CD14-positive monocyte (primary cell): ENCODE measurements at regions not wholly inside any gene's neighbourhood (a gene's known extent, or its start where the extent isn't known, plus 50 kb on each side); places are given as distances from the start of the nearest gene placed in this dataset.

ENCODE experiments used
- DNase-seq, 3 donors: peaks; one replicate each; pipeline ENCODE4 v3.0.0-alpha.2; 2011 to 2022
- H2AFZ ChIP-seq: 2 replicates; pipeline ENCODE4 v1.6.0; 2012; ENCODE audit warnings: mild to moderate bottlenecking, low read depth, low read length, inconsistent platforms; ENCODE audit not compliant: insufficient read depth, poor library complexity, severe bottlenecking
- H3K27ac ChIP-seq, 2 donors: 1 replicate in 1 of 2; 2 replicates in 1 of 2; pipeline ENCODE4 v1.5.1; 2012 to 2013; ENCODE audit warnings: low read length in 2 of 2, control low read depth in 1 of 2, inconsistent platforms in 1 of 2, low read depth in 1 of 2, mild to moderate bottlenecking in 1 of 2
- H3K27me3 ChIP-seq, 2 donors: one replicate each; pipeline versions ENCODE4 v1.6.0 to v1.6.1; 2011 to 2013; ENCODE audit warnings: low read length in 2 of 2; ENCODE audit not compliant: control insufficient read depth in 2 of 2, insufficient read depth in 2 of 2
- H3K36me3 ChIP-seq, 2 donors: replicated peaks in 1 of 2; 1 replicate in 1 of 2; 2 replicates in 1 of 2; pipeline versions ENCODE4 v1.5.1 to v1.6.1; 2012 to 2013; ENCODE audit warnings: low read length in 2 of 2, control low read depth in 1 of 2, inconsistent platforms in 1 of 2, mild to moderate bottlenecking in 1 of 2; ENCODE audit not compliant: insufficient read depth in 2 of 2, control insufficient read depth in 1 of 2
- H3K4me1 ChIP-seq, 2 donors: 1 replicate in 1 of 2; 2 replicates in 1 of 2; pipeline versions ENCODE4 v1.5.1 to v1.6.1; 2012 to 2013; ENCODE audit warnings: low read length in 2 of 2, control low read depth in 1 of 2, inconsistent platforms in 1 of 2, mild to moderate bottlenecking in 1 of 2, moderate library complexity in 1 of 2; ENCODE audit not compliant: insufficient read depth in 2 of 2, control insufficient read depth in 1 of 2
- H3K4me2 ChIP-seq: replicated peaks from 2 replicates; pipeline ENCODE3; 2012; ENCODE audit warnings: low read length, moderate library complexity, mild to moderate bottlenecking; ENCODE audit not compliant: poor library complexity, severe bottlenecking; ENCODE audit errors: extremely low read depth
- H3K4me3 ChIP-seq, 3 experiments: fragments of 200-600 bp in 1 of 3; sonication (generic) in 1 of 3; replicated peaks in 1 of 3; 1 replicate in 2 of 3; 2 replicates in 1 of 3; pipeline ENCODE4 v1.5.1; 2011 to 2013; ENCODE audit warnings: low read length in 3 of 3, mild to moderate bottlenecking in 3 of 3, control low read depth in 2 of 3, low read depth in 2 of 3, inconsistent platforms in 1 of 3, moderate library complexity in 1 of 3
- H3K79me2 ChIP-seq: 2 replicates; pipeline ENCODE4 v1.6.0; 2012; ENCODE audit warnings: mild to moderate bottlenecking, control low read depth, inconsistent platforms, low read length, moderate library complexity; ENCODE audit not compliant: insufficient read depth
- H3K9ac ChIP-seq: 2 replicates; pipeline ENCODE4 v1.6.0; 2017; ENCODE audit warnings: low read length, mild to moderate bottlenecking; ENCODE audit not compliant: insufficient read depth, poor library complexity, severe bottlenecking
- H3K9me3 ChIP-seq, 2 donors: replicated peaks in 1 of 2; 1 replicate in 1 of 2; 2 replicates in 1 of 2; pipeline versions ENCODE4 v1.5.1 to v1.6.1; 2012 to 2013; ENCODE audit warnings: low read length in 2 of 2, control low read depth in 1 of 2; ENCODE audit not compliant: control insufficient read depth in 1 of 2, insufficient read depth in 1 of 2
- H4K20me1 ChIP-seq: 2 replicates; pipeline ENCODE4 v1.6.0; 2012; ENCODE audit warnings: mild to moderate bottlenecking, low read length, control low read depth, moderate library complexity; ENCODE audit not compliant: insufficient read depth
- H3K27ac Mint-ChIP-seq, 7 donors: one replicate each; pipeline ENCODE4 v1.8.0; 2020; ENCODE audit warnings: mild to moderate bottlenecking in 7 of 7, mixed read lengths in 7 of 7, moderate library complexity in 6 of 7, inconsistent platforms in 2 of 7
- H3K27me3 Mint-ChIP-seq, 3 donors: one replicate each; pipeline ENCODE4 v1.8.0; 2021 to 2022; ENCODE audit warnings: low read depth in 3 of 3, mild to moderate bottlenecking in 3 of 3, mixed read lengths in 3 of 3, moderate library complexity in 3 of 3, inconsistent platforms in 1 of 3
- H3K36me3 Mint-ChIP-seq, 2 donors: one replicate each; pipeline ENCODE4 v1.8.0; 2020; ENCODE audit warnings: mixed read lengths in 2 of 2, inconsistent platforms in 1 of 2, mild to moderate bottlenecking in 1 of 2
- H3K4me1 Mint-ChIP-seq: one replicate; pipeline ENCODE4 v1.8.0; 2020; ENCODE audit warnings: mild to moderate bottlenecking, mixed read lengths
- H3K4me3 Mint-ChIP-seq, 2 donors: one replicate each; pipeline ENCODE4 v1.8.0; 2020; ENCODE audit warnings: mild to moderate bottlenecking in 2 of 2, mixed read lengths in 2 of 2, moderate library complexity in 1 of 2
- H3K9me3 Mint-ChIP-seq, 7 donors: one replicate each; pipeline ENCODE4 v1.8.0; 2020 to 2022; ENCODE audit warnings: mixed read lengths in 7 of 7, mild to moderate bottlenecking in 6 of 7, moderate library complexity in 6 of 7, inconsistent platforms in 2 of 7
- CTCF ChIP-seq: fragments of 200-600 bp; IDR thresholded peaks from one replicate; pipeline ENCODE4 v1.8.0; 2022; ENCODE audit warnings: antibody characterized with exemption, mild to moderate bottlenecking
- WGBS: methylation state at CpG from one replicate; pipeline ENCODE4 v1.1.5; 2013; ENCODE audit warnings: missing lambda C conversion rate; ENCODE audit not compliant: insufficient coverage; 5-methylcytosine and 5-hydroxymethylcytosine counted together
- intact Hi-C, 2 donors: fragments of 100-400 bp; cut with micrococcal nuclease; formaldehyde crosslinking; loops; one replicate each; pipeline versions ENCODE4 v1.15.0 to v1.15.1; 2023

DNA sequence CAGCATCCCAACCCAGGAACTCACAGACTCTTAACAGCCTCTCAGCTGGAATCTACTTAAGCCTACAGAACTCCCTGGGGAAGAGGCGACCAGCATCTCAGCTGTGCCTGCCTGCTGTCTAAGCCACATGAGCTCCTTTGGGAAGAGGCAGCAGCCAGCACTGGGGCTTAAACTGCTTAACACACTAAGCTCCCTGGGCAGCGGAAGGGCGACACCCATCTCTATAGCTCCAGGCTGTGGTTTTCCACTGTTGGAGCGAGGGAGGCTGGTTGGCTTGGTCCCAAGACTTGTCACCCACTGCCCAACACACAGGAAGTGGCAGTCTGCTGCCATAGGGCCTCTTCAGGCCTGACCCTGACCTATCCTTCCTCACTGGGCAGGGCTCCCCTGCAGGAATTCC lies 1544.1 kb upstream of the ADGRL3 start:
- Histone ChIP-seq H3K9ac (no peak overlapping the region), H3K36me3 (no peaks in the 10 kb centered on the region), H3K27ac (no peak overlapping the region), H3K4me1 (no peaks in the 10 kb centered on the region), H3K4me2 (no peak overlapping the region), H2AFZ (no peak overlapping the region), H4K20me1 (no peaks in the 10 kb centered on the region), H3K9me3 (peaks cover 16 to 20% of the 10 kb centered on the region in 2 donors), H3K27me3 (no peaks in the 10 kb centered on the region), H3K79me2 (no peaks in the 10 kb centered on the region), H3K4me3 (no peak overlapping the region)
- H3K4me1 Mint-ChIP-seq, result no peaks in the 10 kb centered on the region
- no peak overlapping the region for H3K4me3 Mint-ChIP-seq
- WGBS, result 74% methylated on average over 4 of the region's 4 CpGs
- peaks cover 8 to 26% (median 18%) of the 10 kb centered on the region in 7 donors for H3K9me3 Mint-ChIP-seq
- no peak for DNase-seq
- H3K36me3 Mint-ChIP-seq, result no peaks in the 10 kb centered on the region
- H3K27ac Mint-ChIP-seq, result no peak overlapping the region
- H3K27me3 Mint-ChIP-seq, result no peaks in the 10 kb centered on the region
- intact Hi-C loops, result no loop called here
- TF ChIP-seq CTCF, result no peak

DNA sequence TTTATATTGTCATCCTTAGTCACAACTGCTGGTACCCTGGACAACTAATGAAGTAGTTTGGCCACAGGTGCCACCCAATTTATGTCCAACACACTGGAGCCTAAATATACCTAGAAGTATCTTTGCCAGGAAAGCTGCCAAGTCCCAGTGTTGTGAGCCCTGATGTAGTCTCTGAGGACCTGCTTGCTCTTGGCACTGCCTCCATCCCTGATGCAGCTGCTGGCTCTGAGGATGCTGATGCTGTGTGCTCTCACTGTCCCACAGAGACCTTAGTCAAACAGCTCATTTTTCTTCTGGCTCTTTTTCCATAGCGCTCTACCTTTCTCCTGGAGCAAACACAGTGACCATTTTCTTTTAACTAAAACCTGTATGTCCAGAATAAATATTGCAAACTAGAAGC lies 1535.4 kb upstream of the ADGRL3 start:
- Histone ChIP-seq H3K4me2 (no peak overlapping the region), H3K79me2 (no peaks in the 10 kb centered on the region), H2AFZ (no peak overlapping the region), H3K4me3 (no peak overlapping the region), H3K36me3 (no peaks in the 10 kb centered on the region), H3K27me3 (no peaks in the 10 kb centered on the region), H4K20me1 (no peaks in the 10 kb centered on the region), H3K27ac (no peak overlapping the region), H3K9ac (no peak overlapping the region), H3K4me1 (no peaks in the 10 kb centered on the region), H3K9me3 (no peaks in the 10 kb centered on the region)
- Mint-ChIP-seq H3K4me1 (no peaks in the 10 kb centered on the region), H3K27me3 (no peaks in the 10 kb centered on the region), H3K9me3 (peaks cover 0 to 7% (median 3%) of the 10 kb centered on the region in 7 donors), H3K36me3 (no peaks in the 10 kb centered on the region), H3K4me3 (no peak overlapping the region), H3K27ac (no peak overlapping the region)
- no peak for TF ChIP-seq CTCF
- intact Hi-C loops, result no loop called here
- no peak for DNase-seq
- no CpG with 5 or more reads among the region's 1 CpG for WGBS
